Right atrium auricular region (tissue), 2 donors: ENCODE measurements at regions not wholly inside any gene's neighbourhood (a gene's known extent, or its start where the extent isn't known, plus 50 kb on each side); places are given as distances from the start of the nearest gene placed in this dataset.
"Not testable (repeated sequence)": the region's sequence is repeated elsewhere in the genome, so short reads cannot be mapped to it uniquely, and the experiment has no call there.

ENCODE experiments used
- DNase-seq: peaks from one replicate; pipeline ENCODE4 v3.0.0-alpha.2; 2019; ENCODE audit warnings: low spot score
- H3K27ac ChIP-seq, 2 donors: fragments of 200-600 bp; sonication (generic); 1 replicate in 1 of 2; 2 replicates in 1 of 2; pipeline ENCODE4 v1.5.1; 2016 to 2019
- H3K27me3 ChIP-seq, 2 donors: fragments of 200-600 bp; sonication (generic); one replicate each; pipeline versions ENCODE4 v1.5.1 to v1.6.0; 2017 to 2019
- H3K36me3 ChIP-seq: fragments of 200-600 bp; sonication (generic); one replicate; pipeline ENCODE4 v1.5.1; 2016
- H3K4me1 ChIP-seq, 2 donors: fragments of 200-600 bp; sonication (generic); one replicate each; pipeline versions ENCODE4 v1.5.1 to v1.6.0; 2017 to 2019
- H3K4me3 ChIP-seq, 2 donors: fragments of 200-600 bp; sonication (generic); 1 replicate in 1 of 2; 2 replicates in 1 of 2; pipeline ENCODE4 v1.5.1; 2017 to 2019; ENCODE audit warnings: mild to moderate bottlenecking in 1 of 2, moderate library complexity in 1 of 2
- H3K9me3 ChIP-seq, 2 donors: fragments of 200-600 bp; sonication (generic); one replicate each; pipeline ENCODE4 v1.5.1; 2019
- CTCF ChIP-seq, 2 donors: fragments of 200-600 bp; sonication (generic); IDR thresholded peaks; one replicate each; pipeline ENCODE4 v1.5.1; 2019; ENCODE audit warnings: antibody characterized with exemption in 2 of 2

GRCh38 chrX:65586491-65586890, 51.9 kb upstream of the LAS1L start:
- no peak for TF ChIP-seq CTCF (IDR thresholded peaks at IDR 0.05)
- no peak for DNase-seq
- no peak overlapping the region for H3K4me3 ChIP-seq
- H3K4me1 ChIP-seq: peaks cover 0 to 7% of the 10 kb centered on the region in 2 donors
- H3K9me3 ChIP-seq: no peaks in the 10 kb centered on the region
- no peaks in the 10 kb centered on the region for H3K27me3 ChIP-seq
- no peak overlapping the region for H3K27ac ChIP-seq
- H3K36me3 ChIP-seq: no peaks in the 10 kb centered on the region

- H3K27me3 ChIP-seq: not testable (repeated sequence)
These were observed 50.6 kb upstream of the LAS1L start for GRCh38 chrX:65585226-65585625.

More at GRCh38 chrX:65585226-65585625, 50.6 kb upstream of the LAS1L start:
- not testable (repeated sequence) for H3K36me3 ChIP-seq, H3K9me3 ChIP-seq, H3K4me1 ChIP-seq, H3K4me3 ChIP-seq, DNase-seq, H3K27ac ChIP-seq
